EH (cell line): ENCODE measurements at regions not wholly inside any gene's neighbourhood (a gene's known extent, or its start where the extent isn't known, plus 50 kb on each side); places are given as distances from the start of the nearest gene placed in this dataset.

ENCODE experiments used
- DNase-seq: peaks from one replicate; pipeline ENCODE4 v3.0.0-alpha.2; 2015; ENCODE audit warnings: low read depth

GRCh38 chr16:77662246-77662645, 60.1 kb upstream of the NUDT7 start:
- no peak for DNase-seq

- DNase-seq, result no peak
These were observed 58.6 kb upstream of the NUDT7 start for GRCh38 chr16:77663711-77664110.

- DNase-seq, result no peak
These were observed 55.5 kb upstream of the NUDT7 start for GRCh38 chr16:77666771-77667170.

- DNase-seq, result no peak
These were observed 54.1 kb upstream of the NUDT7 start for GRCh38 chr16:77668201-77668600.

GRCh38 chr16:77669057-77669456, 53.3 kb upstream of the NUDT7 start:
- DNase-seq, result no peak
